Stomach (tissue), 8 donors: ENCODE measurements at regions not wholly inside any gene's neighbourhood (a gene's known extent, or its start where the extent isn't known, plus 50 kb on each side); places are given as distances from the start of the nearest gene placed in this dataset.
A peak's percentile ranks its signal among the peaks of the same experiment; 100 is the strongest.
"Not testable (repeated sequence)": the region's sequence is repeated elsewhere in the genome, so short reads cannot be mapped to it uniquely, and the experiment has no call there.

Source experiments
- DNase-seq, 2 donors: peaks; one replicate each; pipeline versions ENCODE4 v3.0.0 to v3.0.0-alpha.2; 2013 to 2019
- H3K27ac ChIP-seq, 5 donors: fragments of 200-600 bp in 4 of 5; sonication (generic) in 4 of 5; one replicate each; pipeline ENCODE4 v1.5.1; 2013 to 2019; ENCODE audit warnings: mild to moderate bottlenecking in 1 of 5, moderate library complexity in 1 of 5
- H3K27me3 ChIP-seq, 3 donors: fragments of 200-600 bp; sonication (generic); one replicate each; pipeline ENCODE4 v1.5.1; 2017 to 2019; ENCODE audit warnings: mixed run types in 1 of 3
- H3K36me3 ChIP-seq, 4 donors: fragments of 200-600 bp; sonication (generic); 1 replicate in 3 of 4; 2 replicates in 1 of 4; pipeline ENCODE4 v1.5.1; 2016 to 2019
- H3K4me1 ChIP-seq, 4 donors: fragments of 200-600 bp; sonication (generic); one replicate each; pipeline ENCODE4 v1.5.1; 2016 to 2019
- H3K4me3 ChIP-seq, 4 donors: fragments of 200-600 bp; sonication (generic) in 3 of 4; one replicate each; pipeline ENCODE4 v1.5.1; 2016 to 2019; ENCODE audit warnings: mild to moderate bottlenecking in 1 of 4
- H3K9me3 ChIP-seq, 4 donors: fragments of 200-600 bp; sonication (generic); one replicate each; pipeline ENCODE4 v1.5.1; 2016 to 2019
- CTCF ChIP-seq, 7 experiments: fragments of 450-650 bp in 4 of 7; fragments of 200-600 bp in 3 of 7; sonication (generic) in 3 of 7; IDR thresholded peaks; one replicate each; pipeline ENCODE4 v1.5.1; 2016 to 2019; ENCODE audit warnings: antibody characterized with exemption in 7 of 7, control low read depth in 2 of 7, mild to moderate bottlenecking in 1 of 7
- EP300 ChIP-seq: sonication (generic); formaldehyde crosslinking; IDR thresholded peaks from one replicate; pipeline ENCODE4 v1.6.1; 2017; ENCODE audit warnings: antibody characterized with exemption
- POLR2A ChIP-seq, 4 donors: fragments of 450-650 bp; IDR thresholded peaks; one replicate each; pipeline ENCODE4 v1.6.1; 2016; ENCODE audit warnings: antibody characterized with exemption in 4 of 4, control low read depth in 2 of 4, mild to moderate bottlenecking in 1 of 4, moderate library complexity in 1 of 4
- POLR2AphosphoS5 ChIP-seq, 3 donors: sonication (generic); formaldehyde crosslinking; IDR thresholded peaks; one replicate each; pipeline ENCODE4 v1.6.1; 2016; ENCODE audit warnings: antibody characterized with exemption in 3 of 3
- WGBS, 5 donors: extraction: QIAGEN DNeasy Blood & Tissue Kit in 3 of 5; methylation state at CpG; one replicate each; pipeline versions ENCODE4 v1.1.5 to v1.1.7; 2013 to 2018; 5-methylcytosine and 5-hydroxymethylcytosine counted together
- intact Hi-C: fragments of 100-400 bp; cut with DNase I; formaldehyde crosslinking; loops from one replicate; pipeline ENCODE4 v1.15.1; 2023; ENCODE audit warnings: low total_unique reads
- donor health status: healthy with polysubstance abuse.
- donor health status: Bipolar disorder and iron deficiency.
- donor health status: healthy.

- Histone ChIP-seq H3K4me1 (no peaks in the 10 kb centered on the region), H3K4me3 (no peak overlapping the region), H3K36me3 (no peaks in the 10 kb centered on the region), H3K27me3 (no peaks in the 10 kb centered on the region), H3K9me3 (peaks cover 0 to 5% (median 0%) of the 10 kb centered on the region in 4 donors), H3K27ac (no peak overlapping the region)
- DNase-seq = no peak
- 86 to 93% (median 92%) methylated on average over 1 of the region's 1 CpG for WGBS, 5 donors
- intact Hi-C loops = no loop called here
- TF ChIP-seq CTCF (IDR thresholded peaks at IDR 0.05) (no peak), POLR2A (IDR thresholded peaks at IDR 0.05) (no peak), POLR2AphosphoS5 (IDR thresholded peaks at IDR 0.05) (no peak), EP300 (no peak)
These were observed 223.3 kb downstream of the SLC38A4 start for GRCh38 chr12:46602474-46602873.

- no peaks in the 10 kb centered on the region for H3K27me3 ChIP-seq
- intact Hi-C loops = no loop called here
- H3K4me1 ChIP-seq = peaks cover 2% of the 10 kb centered on the region in 4 donors
- WGBS, 5 donors = 88 to 93% (median 89%) methylated on average over 5 of the region's 5 CpGs
- no peak overlapping the region for H3K4me3 ChIP-seq
- H3K9me3 ChIP-seq = no peaks in the 10 kb centered on the region
- DNase-seq = no peak
- no peaks in the 10 kb centered on the region for H3K36me3 ChIP-seq
- TF ChIP-seq EP300 (no peak), POLR2AphosphoS5 (IDR thresholded peaks at IDR 0.05) (no peak), POLR2A (IDR thresholded peaks at IDR 0.05) (no peak), CTCF (IDR thresholded peaks at IDR 0.05) (no peak)
- no peak overlapping the region for H3K27ac ChIP-seq
These were observed 218.6 kb upstream of the SLC38A2 start for GRCh38 chr12:46590991-46591703.

- Histone ChIP-seq H3K9me3 (peaks cover 0 to 14% (median 10%) of the 10 kb centered on the region in 4 donors), H3K36me3 (no peaks in the 10 kb centered on the region), H3K27me3 (no peaks in the 10 kb centered on the region), H3K4me3 (no peak overlapping the region), H3K4me1 (peaks cover 10% of the 10 kb centered on the region in 4 donors), H3K27ac (no peak overlapping the region)
- peak in 1 of 3 donors; percentile 42 for TF ChIP-seq POLR2AphosphoS5 (IDR thresholded peaks at IDR 0.05)
- TF ChIP-seq CTCF (IDR thresholded peaks at IDR 0.05) = no peak
- DNase-seq = peak; percentile 72 to 92
- intact Hi-C loops = no loop called here
- 52 to 67% (median 60%) methylated on average over 7 of the region's 7 CpGs for WGBS, 5 donors
These were observed 213.5 kb upstream of the SLC38A2 start for GRCh38 chr12:46585854-46586621.

- peaks cover 0 to 14% (median 10%) of the 10 kb centered on the region in 4 donors for H3K9me3 ChIP-seq
- H3K36me3 ChIP-seq, intact Hi-C loops, H3K4me3 ChIP-seq, H3K27ac ChIP-seq, DNase-seq, H3K27me3 ChIP-seq, H3K4me1 ChIP-seq: not testable (repeated sequence)
- 91 to 99% (median 96%) methylated on average over 4 of the region's 4 CpGs for WGBS, 5 donors
These were observed 211.5 kb upstream of the SLC38A2 start for GRCh38 chr12:46584098-46584497.

- H3K27ac ChIP-seq, H3K4me1 ChIP-seq, H3K27me3 ChIP-seq, DNase-seq, intact Hi-C loops, H3K4me3 ChIP-seq, H3K36me3 ChIP-seq: not testable (repeated sequence)
- WGBS, 5 donors = 87 to 98% (median 94%) methylated on average over 2 of the region's 2 CpGs
- H3K9me3 ChIP-seq = peaks cover 0 to 14% (median 10%) of the 10 kb centered on the region in 4 donors
These were observed 209.4 kb upstream of the SLC38A2 start for GRCh38 chr12:46581990-46582389.
